HL-60/S4 treated with phorbol 12-myristate 13-acetate at 8.2 ng/mL for 4 days and 3 days (cell line): ENCODE measurements at regions not wholly inside any gene's neighbourhood (a gene's known extent, or its start where the extent isn't known, plus 50 kb on each side); places are given as distances from the start of the nearest gene placed in this dataset.
"Not testable (repeated sequence)": the region's sequence is repeated elsewhere in the genome, so short reads cannot be mapped to it uniquely, and the experiment has no call there.

ENCODE experiments used
- in situ Hi-C: fragments of 300-500 bp; cut with MboI; formaldehyde crosslinking; loops from 2 replicates; pipeline ENCODE4 v1.15.0; 2022; ENCODE audit warnings: low sequenced_read_pairs

- in situ Hi-C loops = no loop called here
Measured at GRCh38 chr1:96466842-96467241, 254.7 kb upstream of the PTBP2 start.

GRCh38 chr1:96469726-96470125 lies 251.9 kb upstream of the PTBP2 start:
- in situ Hi-C loops = not testable (repeated sequence)

- in situ Hi-C loops = no loop called here
Measured at GRCh38 chr1:96472471-96472870, 249.1 kb upstream of the PTBP2 start.

- in situ Hi-C loops = no loop called here
Measured at GRCh38 chr1:96473791-96474434, 247.7 kb upstream of the PTBP2 start.

GRCh38 chr1:96474985-96475743 lies 246.4 kb upstream of the PTBP2 start:
- in situ Hi-C loops = no loop called here

- in situ Hi-C loops = no loop called here
Measured at GRCh38 chr1:96475903-96476302, 245.7 kb upstream of the PTBP2 start.

- in situ Hi-C loops = no loop called here
Measured at GRCh38 chr1:96478228-96478627, 243.4 kb upstream of the PTBP2 start.

GRCh38 chr1:96481409-96481808 lies 240.2 kb upstream of the PTBP2 start:
- in situ Hi-C loops = no loop called here

- in situ Hi-C loops = no loop called here
Measured at GRCh38 chr1:96482616-96483015, 239.0 kb upstream of the PTBP2 start.

GRCh38 chr1:96487394-96487793 lies 234.2 kb upstream of the PTBP2 start:
- in situ Hi-C loops = no loop called here

- in situ Hi-C loops = no loop called here
Measured at GRCh38 chr1:96487971-96488370, 233.6 kb upstream of the PTBP2 start.

- in situ Hi-C loops = no loop called here
Measured at GRCh38 chr1:96488777-96489176, 232.8 kb upstream of the PTBP2 start.

GRCh38 chr1:96492236-96492635 lies 229.3 kb upstream of the PTBP2 start:
- in situ Hi-C loops = no loop called here

GRCh38 chr1:96498744-96499340 lies 222.7 kb upstream of the PTBP2 start:
- in situ Hi-C loops = no loop called here

- in situ Hi-C loops = no loop called here
Measured at GRCh38 chr1:96508233-96508632, 213.4 kb upstream of the PTBP2 start.

GRCh38 chr1:96509339-96509738 lies 212.2 kb upstream of the PTBP2 start:
- in situ Hi-C loops = no loop called here

GRCh38 chr1:96509951-96510350 lies 211.6 kb upstream of the PTBP2 start:
- in situ Hi-C loops = no loop called here

GRCh38 chr1:96510391-96510790 lies 211.2 kb upstream of the PTBP2 start:
- in situ Hi-C loops = no loop called here

GRCh38 chr1:96510911-96511310 lies 210.7 kb upstream of the PTBP2 start:
- in situ Hi-C loops = no loop called here

- in situ Hi-C loops = no loop called here
Measured at GRCh38 chr1:96513136-96513535, 208.4 kb upstream of the PTBP2 start.

- in situ Hi-C loops = no loop called here
Measured at GRCh38 chr1:96515430-96515829, 206.2 kb upstream of the PTBP2 start.

GRCh38 chr1:96515925-96516324 lies 205.7 kb upstream of the PTBP2 start:
- in situ Hi-C loops = no loop called here
